Smooth muscle cell of the brain vasculature (primary cell): ENCODE measurements at regions not wholly inside any gene's neighbourhood (a gene's known extent, or its start where the extent isn't known, plus 50 kb on each side); places are given as distances from the start of the nearest gene placed in this dataset.

Experiments used
- DNase-seq: peaks from one replicate; pipeline ENCODE4 v3.0.0-alpha.2; 2012; ENCODE audit warnings: low read depth, low spot score

DNA sequence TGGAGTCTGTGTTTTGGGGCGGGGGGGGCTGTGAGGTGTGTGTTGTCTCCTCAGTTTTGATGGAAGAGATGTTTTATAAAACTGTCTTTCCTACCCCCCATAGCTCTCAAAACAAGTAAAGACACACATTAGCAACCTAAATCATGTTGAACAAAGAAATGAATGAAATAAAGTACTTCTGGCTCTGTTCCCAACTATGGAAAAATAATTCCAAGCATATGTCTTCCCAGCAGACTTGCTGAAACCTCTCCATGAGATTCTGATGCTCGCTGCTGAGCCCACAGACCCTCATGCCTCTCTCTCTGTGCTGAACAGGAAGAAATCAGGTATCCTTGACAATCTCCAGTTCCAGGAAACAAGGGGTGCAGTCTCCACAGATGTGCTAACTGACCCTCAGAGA, 226.7 kb upstream of the KLHL29 start:
- DNase-seq = no peak

DNA sequence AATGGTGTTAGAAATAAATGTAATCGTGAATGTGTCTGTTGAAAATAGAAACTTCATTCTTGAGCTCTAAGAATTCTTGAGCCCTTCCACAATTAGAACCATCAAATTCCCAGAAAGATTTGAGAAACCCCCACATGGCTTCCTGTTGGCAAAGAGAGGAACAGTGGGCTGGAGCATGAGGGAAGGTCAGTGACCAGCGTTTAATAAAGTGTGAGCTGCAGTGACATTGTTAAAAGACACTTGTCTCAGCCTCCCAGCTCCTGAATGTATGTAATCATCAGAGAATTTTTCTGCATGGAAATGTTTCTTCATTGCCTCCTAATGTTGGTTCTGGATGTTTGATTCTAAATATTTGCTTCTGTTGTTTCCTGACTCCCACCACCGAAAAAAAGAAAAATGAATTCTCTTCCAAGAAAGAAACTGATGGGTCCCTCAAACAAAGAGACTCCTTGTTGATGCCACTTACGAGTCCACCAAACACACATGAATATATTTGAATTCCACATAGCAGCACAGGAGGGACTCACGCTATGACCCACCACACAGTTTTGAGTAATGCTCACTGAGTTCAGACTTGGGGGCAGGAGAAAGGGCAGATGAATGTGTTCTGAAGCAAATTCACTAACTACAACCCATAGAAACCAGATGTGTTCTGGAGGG, 225.1 kb upstream of the KLHL29 start:
- no peak for DNase-seq

GRCh38 chr2:23164173-23164572, 220.8 kb upstream of the KLHL29 start:
- no peak for DNase-seq

DNA sequence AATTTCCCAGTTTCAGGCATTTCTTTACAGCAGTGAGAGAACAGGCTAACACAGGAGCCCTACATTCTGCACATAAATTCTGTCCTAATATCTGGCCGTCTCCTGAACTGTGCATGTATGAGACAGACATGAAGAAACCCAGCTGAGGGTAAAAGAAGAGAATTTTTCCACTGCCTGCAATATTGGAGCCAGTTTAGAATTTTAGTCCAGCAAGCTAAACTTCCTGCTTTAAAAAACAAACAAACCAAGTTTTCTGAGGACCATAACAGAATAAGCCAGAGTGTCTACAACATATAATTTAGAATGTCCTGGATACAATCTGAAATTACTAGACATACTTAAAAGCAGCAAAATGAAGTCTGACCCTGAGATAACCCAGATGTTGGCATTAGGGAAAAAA, 215.1 kb upstream of the KLHL29 start:
- DNase-seq = no peak

- DNase-seq = no peak
Observed at GRCh38 chr2:23171108-23171507, 213.9 kb upstream of the KLHL29 start.

DNA sequence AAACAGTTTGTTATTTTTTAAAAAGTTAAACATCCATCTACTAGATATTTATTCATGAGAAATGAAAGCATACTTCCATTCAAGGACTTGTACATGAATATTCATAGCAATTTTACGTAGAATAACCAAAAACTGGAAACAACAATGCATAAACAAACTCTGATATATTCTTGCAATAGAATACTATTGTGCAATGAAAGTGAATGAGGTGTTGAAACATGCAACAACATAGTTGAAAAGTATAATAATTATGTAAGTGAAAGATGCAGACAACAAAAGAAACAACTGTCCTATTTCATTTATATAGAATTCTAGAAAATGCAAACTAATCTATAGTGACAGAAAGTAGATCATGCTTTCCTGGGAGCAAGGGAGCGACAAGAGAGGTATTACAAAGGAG, 206.6 kb upstream of the KLHL29 start:
- DNase-seq = no peak

GRCh38 chr2:23183733-23184132, 201.2 kb upstream of the KLHL29 start:
- no peak for DNase-seq

- DNase-seq = no peak
Observed at GRCh38 chr2:23198316-23199114, 186.5 kb upstream of the KLHL29 start.

DNA sequence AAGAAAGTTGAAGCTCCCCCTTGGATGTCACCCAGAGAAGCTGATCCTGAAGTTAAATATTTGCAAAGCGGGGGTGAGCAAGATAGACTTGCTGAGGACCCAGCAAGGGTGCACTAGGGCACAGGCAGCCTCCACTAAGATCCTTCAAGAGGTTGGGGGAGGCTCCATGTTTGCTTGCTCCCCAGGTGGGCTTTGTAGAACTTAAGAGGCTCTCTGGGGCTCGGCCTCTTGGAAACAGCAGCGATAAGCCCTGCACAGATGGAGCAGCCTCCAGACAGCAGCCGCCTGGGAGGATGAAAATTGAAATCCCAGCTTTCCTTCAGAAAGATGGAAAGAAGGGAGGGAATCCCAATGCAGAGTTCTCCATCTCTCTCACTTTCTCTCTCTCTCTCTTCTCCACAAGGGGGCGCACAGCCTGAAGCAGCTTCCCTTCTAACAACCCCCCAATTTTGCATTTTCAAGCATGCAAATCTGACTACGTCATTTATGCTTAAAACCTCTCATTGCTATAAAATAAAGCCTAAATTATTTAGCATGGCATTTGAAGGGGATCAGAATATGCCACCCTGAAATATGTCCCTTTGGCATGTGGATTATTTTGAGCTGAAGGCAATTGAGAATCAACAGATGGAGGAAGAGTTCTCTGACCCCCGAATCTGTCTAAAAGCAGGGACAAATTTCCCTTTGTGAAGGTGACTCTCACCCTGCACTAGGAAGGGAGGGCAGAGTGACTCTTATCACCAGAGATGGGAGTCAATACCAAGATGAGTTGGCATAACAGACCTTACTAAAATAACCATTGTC, 185.7 kb upstream of the KLHL29 start:
- DNase-seq = no peak

GRCh38 chr2:23200068-23200786, 184.8 kb upstream of the KLHL29 start:
- no peak for DNase-seq

DNA sequence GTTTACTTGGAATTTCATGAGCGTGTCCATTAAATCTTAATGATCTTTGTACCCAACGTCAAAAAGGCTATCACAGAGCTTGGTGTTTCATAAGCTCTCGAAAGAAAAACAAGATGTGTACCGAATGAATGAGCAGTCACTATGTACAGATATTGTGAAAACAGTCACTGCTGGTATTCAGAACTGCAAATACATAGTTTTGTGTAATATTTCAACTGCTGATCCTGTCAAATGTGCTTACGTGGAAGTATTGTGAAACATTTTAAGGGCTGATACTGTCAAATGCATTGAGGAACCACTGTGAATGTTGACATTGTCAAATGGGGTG, 184.2 kb upstream of the KLHL29 start:
- DNase-seq = no peak

DNA sequence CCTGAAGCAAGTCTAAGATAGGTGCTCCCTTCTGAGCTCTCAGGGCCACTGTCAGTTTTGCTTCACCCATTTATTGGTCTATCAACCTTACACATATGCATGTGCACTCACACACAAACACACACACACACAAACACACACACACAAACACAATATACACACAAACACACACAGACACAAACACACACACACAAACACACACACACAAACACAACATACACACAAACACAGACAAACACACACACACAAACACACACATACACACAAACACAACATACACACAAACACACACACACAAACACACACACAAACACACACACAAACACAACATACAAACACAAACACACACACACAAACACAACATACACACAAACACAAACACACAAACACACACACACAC, 181.6 kb upstream of the KLHL29 start:
- DNase-seq = no peak

GRCh38 chr2:23204685-23205242, 180.2 kb upstream of the KLHL29 start:
- DNase-seq = no peak

GRCh38 chr2:23206650-23207049, 178.3 kb upstream of the KLHL29 start:
- DNase-seq = no peak

GRCh38 chr2:23207871-23208270, 177.1 kb upstream of the KLHL29 start:
- no peak for DNase-seq

DNA sequence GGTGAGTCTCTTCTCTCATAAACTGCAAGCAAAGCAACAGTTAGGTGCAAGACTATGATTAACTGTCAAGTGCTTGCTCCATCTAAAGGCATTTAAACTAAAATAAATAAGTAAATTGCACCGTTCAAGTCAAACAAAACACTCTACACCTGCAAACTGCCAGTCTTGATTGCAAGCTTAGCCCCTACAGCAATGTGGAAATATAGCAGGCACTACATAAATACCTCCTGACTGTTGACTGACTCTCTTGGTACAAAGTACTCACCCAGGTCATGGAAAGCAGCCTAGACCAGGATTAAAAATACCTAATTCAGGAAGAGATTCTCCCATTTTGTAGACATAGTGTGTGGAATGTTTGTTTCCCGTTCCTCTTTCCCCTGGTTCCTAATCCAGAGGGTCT, 176.6 kb upstream of the KLHL29 start:
- no peak for DNase-seq

DNA sequence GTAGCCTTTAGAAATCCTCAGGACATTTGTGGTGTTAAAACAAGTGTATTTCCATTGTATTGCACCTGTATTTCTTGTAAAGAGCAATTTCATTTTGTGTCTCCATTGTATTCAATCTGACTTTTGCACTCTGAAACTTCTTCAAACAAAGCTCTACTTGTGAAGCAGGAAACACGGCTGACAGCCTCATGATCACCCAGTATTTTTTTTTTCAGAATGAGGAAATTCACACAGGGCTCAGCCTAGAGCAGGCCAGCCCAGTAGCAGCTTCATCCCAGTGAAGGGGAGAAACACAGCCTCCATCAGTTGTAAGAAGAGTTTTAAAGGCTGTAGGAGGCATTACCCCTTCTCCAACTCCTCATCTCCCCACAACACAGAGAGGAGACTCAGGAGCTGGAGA, 175.9 kb upstream of the KLHL29 start:
- DNase-seq = no peak

GRCh38 chr2:23211987-23212583, 172.9 kb upstream of the KLHL29 start:
- DNase-seq = no peak

DNA sequence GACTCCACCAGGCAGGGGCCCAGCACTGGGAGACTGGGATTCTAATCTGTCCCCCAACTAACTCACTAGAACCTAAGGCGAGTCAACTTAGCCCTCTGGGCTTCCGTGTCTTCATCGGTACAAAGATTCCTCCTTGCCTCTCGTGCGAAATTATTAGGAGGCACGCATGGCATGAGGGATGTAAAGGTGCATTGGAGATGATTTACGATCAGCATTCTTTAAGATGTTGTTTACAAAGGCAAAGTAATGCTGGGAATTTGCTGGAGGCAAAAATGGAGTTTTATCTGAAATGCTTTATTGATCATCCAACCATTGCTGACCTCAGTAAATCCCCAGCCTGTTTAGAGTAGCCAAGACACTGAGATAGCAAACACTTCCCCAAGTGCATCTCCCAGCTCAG, 171.8 kb upstream of the KLHL29 start:
- no peak for DNase-seq

- DNase-seq = no peak
Observed at GRCh38 chr2:23215016-23215415, 170.0 kb upstream of the KLHL29 start.

GRCh38 chr2:23219666-23220065, 165.3 kb upstream of the KLHL29 start:
- DNase-seq = no peak
